ENCODE measurements at regions not wholly inside any gene's neighbourhood (a gene's known extent, or its start where the extent isn't known, plus 50 kb on each side); places are given as distances from the start of the nearest gene placed in this dataset.
"Not testable (repeated sequence)": the region's sequence is repeated elsewhere in the genome, so short reads cannot be mapped to it uniquely, and the experiment has no call there.

DNA sequence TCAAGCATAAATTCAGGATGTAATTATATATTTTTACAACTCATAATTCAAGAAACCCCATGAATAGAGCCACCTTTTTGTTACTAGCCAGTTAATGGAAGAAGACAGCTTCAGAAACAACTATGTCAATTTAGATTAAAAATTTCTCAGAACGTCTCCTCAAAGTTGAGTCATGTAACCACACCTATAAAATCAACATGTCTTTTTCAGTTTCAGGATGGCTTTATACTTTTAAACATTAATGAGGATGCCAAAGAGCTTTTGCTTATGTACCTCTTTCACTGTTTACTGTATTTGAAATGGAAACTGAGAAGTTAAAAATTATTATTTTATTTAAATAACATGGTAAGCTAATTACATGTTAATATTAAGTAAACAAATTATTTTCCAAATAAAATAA, 280.1 kb downstream of the PTH2R start:
- no peak for DNase-seq

DNA sequence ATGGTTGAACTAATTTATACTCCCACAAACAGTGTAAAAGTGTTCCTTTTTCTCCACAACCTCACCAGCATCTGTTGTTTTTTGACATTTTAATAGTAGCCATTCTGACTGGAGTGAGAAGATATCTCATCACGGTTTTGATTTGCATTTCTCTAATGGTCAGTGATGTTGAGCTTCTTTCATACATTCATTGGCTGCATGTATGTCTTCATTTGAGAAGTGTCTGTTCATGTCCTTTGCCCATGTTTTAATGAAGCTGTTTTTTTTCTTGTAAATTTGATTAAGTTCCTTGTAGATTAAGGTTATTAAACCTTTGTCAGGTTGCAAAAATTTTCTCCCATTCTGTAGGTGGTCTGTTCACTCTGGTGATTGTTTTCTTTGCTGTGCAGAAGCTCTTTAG, 281.1 kb downstream of the PTH2R start:
- not testable (repeated sequence) for DNase-seq

DNA sequence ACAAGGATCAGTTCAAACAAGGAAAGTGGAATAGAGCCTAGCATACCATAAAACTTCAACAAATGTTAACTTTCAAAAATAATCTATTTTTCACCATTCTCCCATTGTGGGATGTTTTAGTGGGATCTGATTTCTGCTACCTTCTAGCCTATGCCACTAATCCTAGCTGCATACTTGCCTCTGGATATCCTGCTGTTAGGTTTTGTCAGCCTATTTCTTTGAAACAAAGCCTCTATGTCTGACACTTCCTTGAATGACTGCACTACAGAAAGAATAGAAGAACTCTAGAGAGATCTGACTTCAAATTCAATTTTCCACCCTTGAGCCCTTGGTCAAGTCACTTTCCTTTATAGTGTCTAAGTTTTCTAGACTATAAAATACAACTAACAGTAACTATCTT, 291.5 kb downstream of the PTH2R start:
- no peak for DNase-seq

DNA sequence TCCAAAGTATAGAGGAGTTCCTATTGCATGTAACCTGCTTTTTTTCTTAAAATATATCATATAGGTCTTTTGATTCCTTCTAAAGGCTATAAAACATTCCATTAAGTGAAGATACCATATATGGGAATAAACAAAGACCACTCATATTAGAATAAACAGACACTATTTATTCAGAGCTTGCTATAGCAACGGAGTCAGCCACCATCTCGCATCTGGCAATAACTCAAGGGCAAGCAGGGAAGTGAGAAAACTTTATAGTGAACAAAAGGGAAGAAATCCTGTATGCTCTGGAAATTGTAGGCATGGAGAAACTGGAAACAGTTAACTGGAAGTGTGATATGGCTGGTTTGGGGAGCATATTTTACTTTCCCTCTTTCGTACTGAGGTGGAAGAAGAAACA, 301.9 kb downstream of the PTH2R start:
- no peak for DNase-seq

DNA sequence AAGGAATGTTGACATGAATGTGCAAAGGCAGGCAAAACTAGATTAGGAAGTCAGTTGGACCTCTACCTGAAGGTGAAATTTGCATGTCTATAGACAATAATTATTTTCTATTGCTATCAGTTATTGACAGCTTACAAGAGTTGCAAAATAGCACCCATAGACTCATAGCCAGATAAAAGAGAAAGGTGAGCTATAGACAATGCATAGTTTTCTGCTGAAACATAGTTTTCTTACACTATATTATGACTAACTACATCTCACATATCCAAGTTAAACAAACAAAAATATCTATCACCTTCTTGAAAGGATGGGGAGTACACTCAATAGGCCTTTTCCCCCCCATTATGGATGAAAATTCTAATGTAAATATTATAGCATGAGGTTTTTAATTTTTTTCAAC, 305.0 kb downstream of the PTH2R start:
- no peak for DNase-seq

DNA sequence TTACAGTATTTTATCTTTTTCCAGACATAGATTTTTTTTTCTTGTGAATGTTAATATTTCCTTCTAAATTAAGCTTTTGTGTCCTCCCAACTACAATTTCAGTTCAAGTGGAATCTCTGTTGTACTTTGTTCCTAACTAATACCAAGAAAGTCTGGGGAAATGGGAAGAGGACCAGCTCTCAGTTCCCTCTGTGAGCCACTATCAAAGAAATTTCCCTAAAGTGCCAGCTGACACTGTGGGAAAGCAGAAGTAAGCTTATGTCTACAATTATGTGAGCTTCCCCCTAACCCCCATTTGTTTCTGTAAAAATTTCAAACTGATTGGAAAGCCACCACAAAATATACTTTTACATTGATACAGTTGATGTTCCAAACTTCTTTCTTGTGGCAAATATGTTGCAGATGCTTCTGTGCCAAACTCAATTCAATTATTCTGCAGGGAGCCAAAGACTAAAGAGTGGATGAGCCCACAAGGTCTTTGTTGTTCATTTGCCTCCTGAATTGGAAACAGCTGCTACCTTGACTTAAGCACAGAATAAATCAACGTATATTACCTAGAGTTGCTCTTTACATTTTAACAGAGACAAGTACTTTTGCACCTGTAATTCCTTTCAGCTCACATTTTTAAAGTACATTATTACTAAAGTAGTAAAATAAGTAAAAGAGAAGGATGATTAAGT, 306.6 kb downstream of the PTH2R start:
- no peak for DNase-seq

DNA sequence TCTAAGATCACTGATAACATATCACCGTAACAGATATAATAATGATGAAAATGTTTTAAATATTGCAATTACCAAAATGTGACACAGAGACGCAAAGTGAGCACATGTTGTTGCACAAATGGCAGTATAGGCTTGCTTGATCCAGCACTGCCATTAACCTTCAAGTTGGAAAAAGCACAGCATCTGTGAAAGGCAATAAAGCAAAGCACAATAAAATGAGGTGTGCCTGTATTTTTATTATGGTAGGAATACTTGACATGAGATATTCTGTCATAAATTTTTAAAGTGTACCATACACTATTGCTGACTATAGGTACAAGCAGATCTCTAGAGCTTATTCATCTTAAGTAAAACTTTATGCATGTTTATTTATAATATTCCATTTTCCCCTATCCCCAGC, 312.2 kb downstream of the PTH2R start:
- no peak for DNase-seq

DNA sequence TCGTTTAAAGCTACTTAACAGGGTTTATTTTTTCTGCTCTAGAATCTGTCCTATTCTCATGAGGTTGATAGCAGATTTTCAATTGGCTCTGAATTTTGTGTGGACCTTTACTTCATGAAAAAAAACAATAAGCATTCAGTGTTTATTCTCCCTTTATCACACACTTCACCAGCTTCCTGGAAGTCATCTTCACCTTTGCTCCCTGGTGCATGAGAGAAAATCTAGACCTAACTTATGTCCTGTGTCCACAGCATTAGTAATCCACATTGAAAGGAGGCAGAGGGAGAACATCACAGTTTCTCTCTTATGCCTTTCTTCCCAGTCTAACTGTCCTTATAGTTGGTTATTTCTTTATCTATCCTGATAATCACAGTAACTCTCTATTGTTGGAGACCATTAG, 316.1 kb downstream of the PTH2R start:
- no peak for DNase-seq

DNA sequence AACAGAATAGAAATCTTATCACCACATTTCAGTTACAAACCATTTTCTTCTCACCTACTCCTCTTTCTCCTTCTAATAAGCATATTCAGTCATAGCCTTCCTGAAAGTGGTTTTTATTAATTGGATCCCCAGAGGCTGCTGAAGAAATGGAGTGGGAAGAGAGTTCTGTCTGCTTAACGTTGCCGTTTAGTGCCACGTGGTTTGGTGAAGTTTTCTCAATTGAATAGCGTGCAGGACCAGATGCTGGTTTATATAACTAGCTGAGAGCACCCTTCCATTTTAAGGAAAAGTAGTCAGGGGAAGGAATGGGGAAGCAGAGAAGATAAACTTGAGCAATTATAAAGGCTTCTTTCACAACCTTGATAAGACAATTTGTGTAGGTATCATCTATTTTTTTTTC, 318.7 kb downstream of the PTH2R start:
- DNase-seq: no peak

DNA sequence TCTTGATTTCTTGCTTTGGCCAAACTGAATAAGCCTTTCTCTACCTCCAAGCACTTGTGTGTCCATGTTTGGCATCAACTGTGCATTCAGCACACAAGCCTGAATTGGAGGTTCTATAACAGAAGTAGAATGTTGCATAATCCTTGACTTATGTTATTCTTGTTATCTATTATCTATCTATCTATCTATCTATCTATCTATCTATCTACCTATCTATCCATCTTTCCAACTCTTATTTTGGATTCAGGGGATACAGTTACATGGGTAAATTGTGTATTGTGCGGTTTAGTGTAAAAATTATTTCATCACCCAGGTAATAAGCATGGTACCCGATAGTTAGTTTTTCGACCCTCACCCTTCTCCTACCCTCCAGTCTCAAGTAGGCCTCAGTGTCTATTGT, 319.6 kb downstream of the PTH2R start:
- no peak for DNase-seq

DNA sequence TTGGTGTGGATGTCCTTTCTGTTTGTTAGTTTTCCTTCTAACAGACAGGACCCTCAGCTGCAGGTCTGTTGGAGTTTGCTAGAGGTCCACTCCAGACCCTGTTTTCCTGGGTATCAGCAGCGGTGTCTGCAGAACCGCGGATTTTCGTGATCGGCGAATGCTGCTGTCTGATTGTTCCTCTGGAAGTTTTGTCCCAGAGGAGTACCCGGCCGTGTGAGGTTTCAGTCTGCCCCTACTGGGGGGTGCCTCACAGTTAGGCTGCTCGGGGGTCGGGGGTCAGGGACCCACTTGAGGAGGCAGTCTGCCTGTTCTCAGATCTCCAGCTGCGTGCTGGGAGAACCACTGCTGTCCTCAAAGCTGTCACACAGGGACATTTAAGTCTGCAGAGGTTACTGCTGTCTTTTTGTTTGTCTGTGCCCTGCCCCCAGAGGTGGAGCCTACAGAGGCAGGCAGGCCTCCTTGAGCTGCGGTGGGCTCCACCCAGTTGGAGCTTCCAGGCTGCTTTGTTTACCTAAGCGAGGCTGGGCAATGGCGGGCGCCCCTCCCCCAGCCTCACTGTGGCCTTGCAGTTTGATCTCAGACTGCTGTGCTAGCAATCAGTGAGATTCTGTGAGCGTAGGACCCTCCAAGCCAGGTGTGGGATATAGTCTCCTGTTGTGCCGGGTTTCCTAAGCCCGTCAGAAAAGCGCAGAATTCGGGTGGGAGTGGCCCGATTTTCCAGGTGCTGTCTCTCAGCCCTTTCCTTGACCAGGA, 345.2 kb downstream of the PTH2R start:
- not testable (repeated sequence) for DNase-seq

DNA sequence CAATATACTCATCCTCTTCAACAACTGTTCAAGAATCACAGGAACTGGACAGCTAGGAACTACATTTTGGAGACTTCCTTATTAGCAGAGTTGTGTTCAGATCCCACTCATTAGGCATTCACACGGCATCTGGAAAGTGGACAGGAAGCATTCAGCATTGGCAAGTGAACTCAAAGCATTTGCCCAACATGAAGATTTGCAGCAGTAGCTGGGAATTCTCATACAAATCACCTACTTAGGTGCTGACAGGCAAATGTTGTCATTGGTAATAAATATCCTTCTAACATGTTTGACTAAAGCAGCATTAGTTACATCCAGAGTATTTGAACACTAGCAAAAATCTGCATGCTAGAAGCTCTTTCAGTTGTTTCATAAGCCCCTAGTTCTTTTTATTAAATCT, 350.8 kb downstream of the PTH2R start:
- DNase-seq: no peak

DNA sequence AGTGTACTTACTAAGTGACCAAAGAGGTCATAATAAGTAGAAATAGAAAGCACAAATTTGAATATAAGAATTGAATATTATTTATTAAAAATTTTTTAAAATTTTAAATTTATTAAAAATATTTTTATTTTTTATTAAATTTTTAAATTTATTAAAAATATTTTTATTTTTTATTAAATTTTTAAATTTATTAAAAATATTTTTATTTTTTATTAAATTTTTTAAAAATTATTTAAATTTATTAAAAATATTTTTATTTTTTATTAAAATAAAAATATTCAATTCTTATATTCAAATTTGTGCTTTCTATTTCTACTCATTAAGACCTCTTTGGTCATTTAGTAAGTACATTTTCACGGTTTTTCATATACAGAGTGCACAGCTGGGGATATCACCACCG, 366.5 kb downstream of the PTH2R start:
- not testable (repeated sequence) for DNase-seq

DNA sequence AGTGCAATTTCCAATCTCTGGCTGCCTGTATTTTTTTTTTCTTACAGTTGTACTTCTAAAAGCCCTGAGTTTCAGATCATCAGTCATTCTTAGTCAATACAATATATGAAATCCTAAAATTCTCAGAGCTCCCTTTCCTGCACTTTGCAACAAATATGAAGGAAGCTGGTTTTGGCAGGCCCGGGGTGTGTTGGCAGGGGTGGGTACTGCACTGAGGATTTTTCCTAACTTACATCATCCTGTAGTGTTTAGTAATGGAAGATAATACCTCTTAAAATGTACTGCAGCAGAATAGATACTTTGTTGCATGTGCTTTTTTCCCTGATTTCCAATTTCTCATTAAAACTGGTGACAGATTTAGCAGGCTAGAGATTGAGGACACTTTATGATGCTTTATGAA, 374.6 kb downstream of the PTH2R start:
- no peak for DNase-seq

DNA sequence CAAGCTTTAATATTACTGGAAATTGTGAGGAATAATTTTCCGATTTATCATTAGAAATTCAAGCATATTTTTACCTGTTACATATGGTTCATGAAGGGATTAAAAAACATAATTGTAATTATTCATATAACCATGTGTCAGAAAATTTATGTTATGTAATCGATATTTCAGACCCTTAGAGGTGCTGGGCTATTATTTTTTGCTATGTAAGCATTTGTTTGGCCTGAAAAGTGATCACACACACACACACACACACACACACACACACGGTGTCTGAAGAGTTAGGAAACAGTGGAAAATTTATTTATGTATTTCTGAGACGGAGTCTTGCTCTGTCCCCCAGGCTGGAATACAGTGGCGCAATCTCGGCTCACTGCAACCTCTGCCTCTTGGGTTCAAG, 375.5 kb downstream of the PTH2R start:
- DNase-seq: no peak

DNA sequence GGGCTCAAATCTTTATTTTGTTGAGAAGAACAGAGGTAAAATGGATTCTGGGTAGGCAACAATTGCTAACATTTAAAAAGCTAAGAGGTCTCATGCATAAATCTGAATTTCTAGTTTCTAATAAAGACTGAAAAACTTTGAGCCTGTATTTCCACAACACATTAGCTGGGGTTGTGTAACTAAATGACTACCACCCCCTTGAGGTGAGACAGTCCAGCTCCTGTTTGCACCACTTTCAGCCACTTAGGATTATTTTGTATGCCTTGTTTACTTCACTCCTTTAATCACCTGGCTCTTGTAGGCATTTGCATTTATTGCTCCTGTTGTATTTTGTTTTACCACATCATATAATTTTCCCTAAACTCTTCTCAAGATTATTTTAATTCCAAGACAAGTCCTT, 376.6 kb downstream of the PTH2R start:
- DNase-seq: no peak

DNA sequence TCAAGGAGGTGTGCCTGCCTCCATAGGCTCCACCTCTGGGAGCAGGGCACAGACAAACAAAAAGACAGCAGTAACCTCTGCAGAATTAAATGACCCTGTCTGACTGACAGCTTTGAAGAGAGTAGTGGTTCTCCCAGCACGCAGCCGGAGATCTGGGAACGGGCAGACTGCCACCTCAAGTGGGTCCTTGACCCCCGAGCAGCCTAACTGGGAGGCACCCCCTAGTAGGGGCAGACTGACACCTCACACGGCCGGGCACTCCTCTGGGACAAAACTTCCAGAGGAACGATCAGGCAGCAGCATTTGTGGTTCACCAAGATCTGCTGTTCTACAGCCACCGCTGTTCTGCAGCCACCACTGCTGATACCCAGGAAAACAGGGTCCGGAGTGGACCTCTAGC, 378.2 kb downstream of the PTH2R start:
- DNase-seq: not testable (repeated sequence)

DNA sequence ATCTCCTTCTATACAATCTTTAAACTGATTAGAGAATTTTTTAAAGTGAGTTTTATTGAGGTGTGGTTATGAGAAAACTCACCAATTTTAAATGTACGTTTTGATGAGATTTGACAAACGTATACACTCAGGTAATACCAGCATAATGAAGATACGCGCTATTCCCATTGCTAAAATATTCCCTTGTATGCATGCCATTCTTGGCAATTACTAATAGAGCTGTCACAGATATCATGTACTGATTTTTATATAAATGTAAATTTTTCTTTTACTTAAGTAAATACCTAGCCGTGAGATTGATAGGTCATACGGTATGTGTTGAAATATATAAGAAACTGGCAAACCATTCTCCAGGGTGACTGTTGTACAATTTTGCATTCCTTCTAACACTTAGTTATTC, 384.7 kb downstream of the PTH2R start:
- DNase-seq: no peak

DNA sequence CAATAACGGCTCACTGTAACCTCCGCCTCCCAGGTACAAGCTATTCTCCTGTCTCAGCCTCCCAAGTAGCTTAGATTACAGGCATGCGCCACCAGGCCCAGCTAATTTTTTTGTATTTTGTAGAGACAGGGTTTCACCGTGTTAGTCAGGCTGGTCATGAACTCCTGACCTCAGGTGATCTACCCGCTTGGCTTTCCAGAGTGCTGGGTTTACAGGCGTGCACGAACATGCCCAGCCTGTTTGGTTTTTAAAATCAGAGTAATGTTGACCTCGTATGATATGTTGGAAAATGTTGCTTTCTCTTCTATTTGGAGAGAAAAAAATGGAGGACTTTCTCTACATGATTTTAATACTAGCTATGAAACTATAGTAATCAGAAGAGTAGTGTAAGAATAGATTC, 386.2 kb downstream of the PTH2R start:
- no peak for DNase-seq

DNA sequence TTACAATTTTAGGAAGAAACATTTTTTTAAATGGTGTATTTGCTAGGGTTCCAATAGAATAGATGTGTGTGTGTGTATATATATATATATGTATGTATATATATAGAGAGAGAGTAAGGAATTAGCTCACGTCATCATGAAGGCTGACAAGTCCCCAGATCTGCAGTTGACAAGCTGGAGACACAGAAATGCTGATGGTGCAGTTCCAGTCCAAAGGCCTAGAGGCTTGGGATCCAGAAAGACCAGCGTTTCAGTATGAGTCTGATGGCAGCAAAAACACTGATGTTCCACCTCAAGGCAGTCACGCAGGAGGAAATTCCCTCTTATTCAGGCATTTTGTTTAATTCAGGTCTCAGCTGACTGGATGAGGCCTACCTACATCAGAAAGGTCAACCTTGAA, 386.8 kb downstream of the PTH2R start:
- DNase-seq: no peak

DNA sequence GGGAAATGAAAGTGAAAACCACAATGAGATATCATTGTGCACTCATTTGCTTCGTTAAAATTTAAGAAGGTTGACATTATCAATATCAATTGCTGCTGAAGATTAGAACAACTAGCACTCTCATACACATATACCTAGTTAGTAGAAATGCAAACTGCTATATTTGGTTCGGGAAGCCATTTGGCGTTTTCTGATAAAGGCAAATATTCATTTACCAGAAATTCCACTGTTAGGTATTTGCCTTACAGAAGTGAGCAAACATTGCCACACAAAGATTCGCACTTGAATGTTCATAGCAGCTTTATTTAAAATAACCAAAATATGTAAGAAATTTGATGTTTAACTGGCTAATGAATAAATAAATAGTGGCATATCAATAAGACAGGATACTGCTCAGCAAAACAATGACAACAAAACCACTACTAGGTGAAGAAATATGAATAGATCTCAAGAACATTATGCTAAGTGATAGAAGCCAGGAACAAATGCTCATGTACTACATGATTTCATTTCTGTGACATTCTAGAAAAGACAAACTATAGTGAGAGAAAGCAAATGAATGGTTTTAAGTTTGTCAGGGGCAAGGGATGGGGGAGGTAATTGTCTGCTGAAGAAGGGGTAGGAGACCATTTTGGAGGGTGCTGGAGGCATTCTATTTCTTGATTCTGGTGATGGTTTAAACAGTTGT, 387.8 kb downstream of the PTH2R start:
- no peak for DNase-seq

DNA sequence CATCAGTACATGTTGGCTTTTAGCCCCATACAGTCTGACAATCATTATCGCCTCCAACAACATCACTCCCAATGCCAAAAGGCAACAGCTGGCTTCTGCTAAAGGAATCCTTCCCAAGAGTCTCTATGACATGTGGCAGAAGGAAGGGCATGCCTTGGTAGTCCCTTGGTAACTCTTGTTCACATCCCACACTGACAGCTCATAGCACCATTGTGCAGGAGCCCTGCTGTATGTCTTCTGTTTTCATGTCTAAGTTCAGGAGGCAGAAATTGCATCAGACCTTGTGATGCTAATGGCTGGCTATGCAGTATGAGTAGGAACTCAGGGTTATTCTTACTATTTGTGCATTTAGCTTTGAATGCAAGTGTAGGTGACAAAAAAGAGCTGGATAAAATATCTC, 392.1 kb downstream of the PTH2R start:
- no peak for DNase-seq

DNA sequence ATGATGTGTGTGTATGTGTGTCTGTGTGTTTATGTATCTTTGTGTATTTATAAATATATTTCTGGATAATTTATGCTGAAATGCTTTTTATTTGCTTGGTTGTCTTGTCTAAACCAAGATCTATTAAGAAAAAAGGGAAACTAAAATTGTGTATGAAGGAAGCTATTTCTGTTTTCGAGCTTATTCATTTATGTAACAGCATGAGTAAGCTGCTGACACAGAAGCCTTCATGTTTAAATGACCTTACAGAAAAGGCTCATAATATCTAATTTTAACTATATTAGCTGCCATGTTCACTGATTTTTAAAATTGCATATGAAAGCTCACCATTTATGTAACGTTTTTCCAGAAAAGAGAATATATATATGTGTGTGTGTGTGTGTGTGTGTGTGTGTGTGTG, 392.8 kb downstream of the PTH2R start:
- no peak for DNase-seq

DNA sequence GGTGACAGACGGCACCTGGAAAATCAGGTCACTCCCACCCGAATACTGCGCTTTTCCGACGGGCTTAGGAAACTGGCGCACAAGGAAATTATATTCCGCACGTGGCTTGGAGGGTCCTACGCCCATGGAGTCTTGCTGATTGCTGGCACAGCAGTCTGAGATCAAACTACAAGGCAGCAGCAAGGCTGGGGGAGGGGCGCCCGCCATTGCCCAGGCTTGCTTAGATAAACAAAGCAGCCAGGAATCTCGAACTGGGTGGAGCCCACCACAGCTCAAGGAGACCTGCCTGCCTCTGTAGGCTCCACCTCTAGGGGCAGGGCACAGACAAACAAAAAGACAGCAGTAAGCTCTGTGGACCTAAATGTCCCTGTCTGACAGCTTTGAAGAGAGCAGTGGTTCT, 394.3 kb downstream of the PTH2R start:
- DNase-seq: not testable (repeated sequence)

Data from stimulated activated CD4-positive, alpha-beta T cell treated with anti-CD3 and anti-CD28 coated beads, Interleukin-15, amount 100 ng/mL, for 24 hours (primary cell).